Esophagus muscularis mucosa (tissue), 3 donors: ENCODE measurements at regions not wholly inside any gene's neighbourhood (a gene's known extent, or its start where the extent isn't known, plus 50 kb on each side); places are given as distances from the start of the nearest gene placed in this dataset.

Experiments
- CTCF ChIP-seq, 3 experiments: fragments of 200-600 bp in 2 of 3; fragments of 450-650 bp in 1 of 3; sonication (generic) in 2 of 3; IDR thresholded peaks; one replicate each; pipeline ENCODE4 v1.5.1; 2017 to 2019; ENCODE audit warnings: antibody characterized with exemption in 3 of 3, mild to moderate bottlenecking in 2 of 3, moderate library complexity in 1 of 3
- POLR2A ChIP-seq: fragments of 450-650 bp; IDR thresholded peaks from one replicate; pipeline ENCODE4 v1.6.1; 2017; ENCODE audit warnings: antibody characterized with exemption, moderate library complexity, mild to moderate bottlenecking, low read depth
- POLR2AphosphoS5 ChIP-seq, 2 donors: sonication (generic); formaldehyde crosslinking; IDR thresholded peaks; one replicate each; pipeline ENCODE4 v1.6.1; 2017; ENCODE audit warnings: antibody characterized with exemption in 2 of 2

- no peak for TF ChIP-seq CTCF (IDR thresholded peaks at IDR 0.05)
- TF ChIP-seq POLR2AphosphoS5 (IDR thresholded peaks at IDR 0.05), result no peak
- no peak for TF ChIP-seq POLR2A
Observed at GRCh38 chr7:414681-415560, 104.7 kb downstream of the PDGFA start.
